Neural progenitor cell (in vitro differentiated cells): ENCODE measurements at regions not wholly inside any gene's neighbourhood (a gene's known extent, or its start where the extent isn't known, plus 50 kb on each side); places are given as distances from the start of the nearest gene placed in this dataset.

Experiments used
- EZH2 ChIP-seq: fragments of 200-600 bp; sonication (generic); IDR thresholded peaks from 2 replicates; pipeline ENCODE4 v1.6.1; 2017; ENCODE audit warnings: antibody characterized with exemption, mild to moderate bottlenecking, moderate library complexity
- EZH2phosphoT487 ChIP-seq: fragments of 200-600 bp; sonication (generic); IDR thresholded peaks from 2 replicates; pipeline ENCODE4 v1.6.1; 2017; ENCODE audit warnings: antibody characterized with exemption
- TF ChIP-seq, protein P1 (sequence below): fragments of 200-600 bp; sonication (generic); IDR thresholded peaks from 2 replicates; pipeline ENCODE4 v1.5.1; 2017; ENCODE audit warnings: antibody characterized with exemption, mild to moderate bottlenecking

DNA sequence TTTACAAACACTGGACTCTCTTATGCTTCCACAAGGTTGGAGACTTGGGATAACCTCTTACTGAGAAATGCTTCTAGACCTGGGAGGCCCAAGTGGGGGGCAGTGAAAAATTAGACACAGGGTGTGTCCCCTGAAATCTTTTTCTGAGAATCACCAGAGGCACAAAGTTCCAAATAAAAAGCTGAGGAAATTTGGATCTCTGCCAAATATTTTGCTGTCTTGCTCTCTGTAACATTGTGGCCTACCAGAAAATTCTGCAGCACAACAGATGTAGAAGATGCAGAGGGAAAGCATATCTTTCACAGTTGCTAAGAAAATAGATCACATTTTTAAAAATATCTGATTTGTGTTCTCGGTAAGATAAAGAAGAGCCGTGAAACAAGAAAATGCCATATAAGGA, 849.4 kb downstream of the CCSER2 start:
- no peak for TF ChIP-seq EZH2phosphoT487
- TF ChIP-seq, protein P1, sequence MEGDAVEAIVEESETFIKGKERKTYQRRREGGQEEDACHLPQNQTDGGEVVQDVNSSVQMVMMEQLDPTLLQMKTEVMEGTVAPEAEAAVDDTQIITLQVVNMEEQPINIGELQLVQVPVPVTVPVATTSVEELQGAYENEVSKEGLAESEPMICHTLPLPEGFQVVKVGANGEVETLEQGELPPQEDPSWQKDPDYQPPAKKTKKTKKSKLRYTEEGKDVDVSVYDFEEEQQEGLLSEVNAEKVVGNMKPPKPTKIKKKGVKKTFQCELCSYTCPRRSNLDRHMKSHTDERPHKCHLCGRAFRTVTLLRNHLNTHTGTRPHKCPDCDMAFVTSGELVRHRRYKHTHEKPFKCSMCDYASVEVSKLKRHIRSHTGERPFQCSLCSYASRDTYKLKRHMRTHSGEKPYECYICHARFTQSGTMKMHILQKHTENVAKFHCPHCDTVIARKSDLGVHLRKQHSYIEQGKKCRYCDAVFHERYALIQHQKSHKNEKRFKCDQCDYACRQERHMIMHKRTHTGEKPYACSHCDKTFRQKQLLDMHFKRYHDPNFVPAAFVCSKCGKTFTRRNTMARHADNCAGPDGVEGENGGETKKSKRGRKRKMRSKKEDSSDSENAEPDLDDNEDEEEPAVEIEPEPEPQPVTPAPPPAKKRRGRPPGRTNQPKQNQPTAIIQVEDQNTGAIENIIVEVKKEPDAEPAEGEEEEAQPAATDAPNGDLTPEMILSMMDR = no peak
- TF ChIP-seq EZH2 = no peak
